ENCODE measurements at regions not wholly inside any gene's neighbourhood (a gene's known extent, or its start where the extent isn't known, plus 50 kb on each side); places are given as distances from the start of the nearest gene placed in this dataset.

DNA sequence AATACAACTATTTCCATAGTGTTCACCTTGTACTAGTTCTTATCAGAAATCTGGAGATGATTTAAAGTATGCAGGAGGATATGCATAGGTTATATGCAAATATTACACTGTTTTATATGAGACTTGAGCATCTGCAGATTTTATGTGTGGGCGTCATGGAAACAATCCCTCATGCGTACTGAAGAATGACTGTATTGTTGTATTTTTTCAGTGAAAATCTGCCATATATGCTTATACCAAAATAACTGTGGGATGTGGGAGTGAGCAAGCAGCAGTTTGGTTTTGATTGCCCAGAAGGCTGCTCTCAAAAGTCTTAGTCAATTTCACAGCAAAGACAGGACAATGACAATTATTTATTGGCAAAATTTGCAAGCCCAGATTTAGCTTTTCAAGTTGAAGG is 238.8 kb upstream of the PCDH20 start:
- TF ChIP-seq EGR1 (IDR thresholded peaks at IDR 0.05) = no peak
- TF ChIP-seq, protein P1, sequence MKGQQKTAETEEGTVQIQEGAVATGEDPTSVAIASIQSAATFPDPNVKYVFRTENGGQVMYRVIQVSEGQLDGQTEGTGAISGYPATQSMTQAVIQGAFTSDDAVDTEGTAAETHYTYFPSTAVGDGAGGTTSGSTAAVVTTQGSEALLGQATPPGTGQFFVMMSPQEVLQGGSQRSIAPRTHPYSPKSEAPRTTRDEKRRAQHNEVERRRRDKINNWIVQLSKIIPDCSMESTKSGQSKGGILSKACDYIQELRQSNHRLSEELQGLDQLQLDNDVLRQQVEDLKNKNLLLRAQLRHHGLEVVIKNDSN (IDR thresholded peaks at IDR 0.05) = no peak
- no peak for TF ChIP-seq NFIC (IDR thresholded peaks at IDR 0.05)
- TF ChIP-seq, protein P2, sequence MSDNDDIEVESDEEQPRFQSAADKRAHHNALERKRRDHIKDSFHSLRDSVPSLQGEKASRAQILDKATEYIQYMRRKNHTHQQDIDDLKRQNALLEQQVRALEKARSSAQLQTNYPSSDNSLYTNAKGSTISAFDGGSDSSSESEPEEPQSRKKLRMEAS (IDR thresholded peaks at IDR 0.05) = no peak
- no peak for TF ChIP-seq CREB1 (IDR thresholded peaks at IDR 0.05; ENCODE audit: low read depth)
- TF ChIP-seq, protein P3, sequence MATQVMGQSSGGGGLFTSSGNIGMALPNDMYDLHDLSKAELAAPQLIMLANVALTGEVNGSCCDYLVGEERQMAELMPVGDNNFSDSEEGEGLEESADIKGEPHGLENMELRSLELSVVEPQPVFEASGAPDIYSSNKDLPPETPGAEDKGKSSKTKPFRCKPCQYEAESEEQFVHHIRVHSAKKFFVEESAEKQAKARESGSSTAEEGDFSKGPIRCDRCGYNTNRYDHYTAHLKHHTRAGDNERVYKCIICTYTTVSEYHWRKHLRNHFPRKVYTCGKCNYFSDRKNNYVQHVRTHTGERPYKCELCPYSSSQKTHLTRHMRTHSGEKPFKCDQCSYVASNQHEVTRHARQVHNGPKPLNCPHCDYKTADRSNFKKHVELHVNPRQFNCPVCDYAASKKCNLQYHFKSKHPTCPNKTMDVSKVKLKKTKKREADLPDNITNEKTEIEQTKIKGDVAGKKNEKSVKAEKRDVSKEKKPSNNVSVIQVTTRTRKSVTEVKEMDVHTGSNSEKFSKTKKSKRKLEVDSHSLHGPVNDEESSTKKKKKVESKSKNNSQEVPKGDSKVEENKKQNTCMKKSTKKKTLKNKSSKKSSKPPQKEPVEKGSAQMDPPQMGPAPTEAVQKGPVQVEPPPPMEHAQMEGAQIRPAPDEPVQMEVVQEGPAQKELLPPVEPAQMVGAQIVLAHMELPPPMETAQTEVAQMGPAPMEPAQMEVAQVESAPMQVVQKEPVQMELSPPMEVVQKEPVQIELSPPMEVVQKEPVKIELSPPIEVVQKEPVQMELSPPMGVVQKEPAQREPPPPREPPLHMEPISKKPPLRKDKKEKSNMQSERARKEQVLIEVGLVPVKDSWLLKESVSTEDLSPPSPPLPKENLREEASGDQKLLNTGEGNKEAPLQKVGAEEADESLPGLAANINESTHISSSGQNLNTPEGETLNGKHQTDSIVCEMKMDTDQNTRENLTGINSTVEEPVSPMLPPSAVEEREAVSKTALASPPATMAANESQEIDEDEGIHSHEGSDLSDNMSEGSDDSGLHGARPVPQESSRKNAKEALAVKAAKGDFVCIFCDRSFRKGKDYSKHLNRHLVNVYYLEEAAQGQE (IDR thresholded peaks at IDR 0.05; ENCODE audit: low read depth) = no peak
- no peak for TF ChIP-seq RAD21 (IDR thresholded peaks at IDR 0.05; ENCODE audit: low read depth)
- no peak for TF ChIP-seq CEBPB (IDR thresholded peaks at IDR 0.05)
- no peak for TF ChIP-seq TCF12 (IDR thresholded peaks at IDR 0.05; ENCODE audit: low read depth)
- TF ChIP-seq TAF1 (IDR thresholded peaks at IDR 0.05; ENCODE audit: low read depth) = no peak
- TF ChIP-seq FOXM1 (IDR thresholded peaks at IDR 0.05; ENCODE audit: borderline replicate concordance, low read depth) = no peak
- no peak for TF ChIP-seq YY1 (IDR thresholded peaks at IDR 0.05; ENCODE audit: low read depth)
- TF ChIP-seq TEAD4 (IDR thresholded peaks at IDR 0.05) = no peak

DNA sequence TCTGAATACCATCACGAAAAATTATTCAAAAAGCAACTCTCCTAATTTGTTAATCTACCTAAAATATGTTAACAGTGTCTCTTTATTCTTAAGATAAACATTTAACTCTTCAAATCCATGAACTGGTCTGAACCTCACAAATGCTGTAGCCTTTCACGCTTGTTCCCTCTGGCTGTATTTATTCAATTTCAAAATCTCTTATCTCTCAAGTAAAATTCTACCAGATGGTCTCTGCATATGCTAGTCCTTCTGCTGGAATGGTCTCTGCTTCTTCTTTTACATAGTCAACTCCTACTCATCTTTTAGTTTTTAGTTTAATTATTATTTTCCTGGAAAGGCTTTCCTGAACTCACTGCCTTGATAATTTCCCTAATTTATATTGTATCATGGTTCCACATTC is 232.9 kb upstream of the PCDH20 start:
- no peak for TF ChIP-seq FOXM1 (IDR thresholded peaks at IDR 0.05; ENCODE audit: borderline replicate concordance, low read depth)
- TF ChIP-seq RAD21 (IDR thresholded peaks at IDR 0.05; ENCODE audit: low read depth) = no peak

DNA sequence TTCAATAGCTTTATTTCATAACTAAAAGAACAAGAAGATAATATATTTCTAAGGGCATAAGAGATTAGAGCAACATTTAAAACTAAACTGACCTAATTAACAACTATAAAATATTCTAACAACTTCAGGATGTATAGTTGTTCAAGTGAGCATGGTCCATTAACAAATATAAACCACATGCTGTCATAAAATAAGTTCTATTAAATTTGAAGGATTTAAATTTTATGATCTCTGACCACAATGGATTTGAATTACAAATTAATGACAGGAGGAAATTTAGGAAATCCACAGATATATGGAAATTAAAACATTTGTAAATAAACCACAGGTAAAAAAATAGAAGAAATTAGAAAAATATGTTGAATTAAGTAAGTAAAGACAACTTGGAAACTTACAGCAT is 196.5 kb upstream of the PCDH20 start:
- TF ChIP-seq EP300 (IDR thresholded peaks at IDR 0.05; ENCODE audit: borderline replicate concordance) = no peak
- TF ChIP-seq RAD21 (IDR thresholded peaks at IDR 0.05; ENCODE audit: low read depth) = no peak
- TF ChIP-seq CEBPB (IDR thresholded peaks at IDR 0.05) = no peak
- no peak for TF ChIP-seq YY1 (IDR thresholded peaks at IDR 0.05; ENCODE audit: low read depth)
- TF ChIP-seq, protein P3 (IDR thresholded peaks at IDR 0.05; ENCODE audit: low read depth) = no peak

DNA sequence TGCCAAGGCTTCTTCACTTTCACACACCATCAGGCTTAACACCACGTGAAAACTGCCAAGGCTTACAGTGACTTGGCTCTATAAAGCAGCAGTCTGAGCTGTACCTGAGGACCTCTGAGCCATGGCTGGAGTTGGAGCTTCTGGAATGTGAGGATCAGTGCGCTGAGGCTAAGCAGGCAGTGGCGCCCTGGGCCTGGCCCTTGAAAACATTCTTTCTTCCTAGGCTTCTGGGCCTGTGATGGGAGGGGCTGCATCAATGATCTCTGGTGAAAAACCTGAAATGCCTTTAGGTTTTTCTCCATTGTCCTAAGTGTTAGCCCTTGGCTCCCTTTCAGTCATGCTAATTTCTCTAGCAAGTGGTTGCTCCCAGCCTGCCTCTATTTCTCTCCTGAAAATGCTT is 192.5 kb upstream of the PCDH20 start:
- TF ChIP-seq CREB1 (IDR thresholded peaks at IDR 0.05; ENCODE audit: low read depth) = no peak
- TF ChIP-seq RAD21 (IDR thresholded peaks at IDR 0.05; ENCODE audit: low read depth) = no peak
- TF ChIP-seq EGR1 (IDR thresholded peaks at IDR 0.05) = no peak
- TF ChIP-seq NFIC (IDR thresholded peaks at IDR 0.05) = no peak
- no peak for TF ChIP-seq FOXM1 (IDR thresholded peaks at IDR 0.05; ENCODE audit: borderline replicate concordance, low read depth)
- no peak for TF ChIP-seq TCF12 (IDR thresholded peaks at IDR 0.05; ENCODE audit: low read depth)
- no peak for TF ChIP-seq YY1 (IDR thresholded peaks at IDR 0.05; ENCODE audit: low read depth)
- no peak for TF ChIP-seq TAF1 (IDR thresholded peaks at IDR 0.05; ENCODE audit: low read depth)
- no peak for TF ChIP-seq EP300 (IDR thresholded peaks at IDR 0.05; ENCODE audit: borderline replicate concordance)
- TF ChIP-seq, protein P1 (IDR thresholded peaks at IDR 0.05) = no peak
- TF ChIP-seq TEAD4 (IDR thresholded peaks at IDR 0.05) = no peak

DNA sequence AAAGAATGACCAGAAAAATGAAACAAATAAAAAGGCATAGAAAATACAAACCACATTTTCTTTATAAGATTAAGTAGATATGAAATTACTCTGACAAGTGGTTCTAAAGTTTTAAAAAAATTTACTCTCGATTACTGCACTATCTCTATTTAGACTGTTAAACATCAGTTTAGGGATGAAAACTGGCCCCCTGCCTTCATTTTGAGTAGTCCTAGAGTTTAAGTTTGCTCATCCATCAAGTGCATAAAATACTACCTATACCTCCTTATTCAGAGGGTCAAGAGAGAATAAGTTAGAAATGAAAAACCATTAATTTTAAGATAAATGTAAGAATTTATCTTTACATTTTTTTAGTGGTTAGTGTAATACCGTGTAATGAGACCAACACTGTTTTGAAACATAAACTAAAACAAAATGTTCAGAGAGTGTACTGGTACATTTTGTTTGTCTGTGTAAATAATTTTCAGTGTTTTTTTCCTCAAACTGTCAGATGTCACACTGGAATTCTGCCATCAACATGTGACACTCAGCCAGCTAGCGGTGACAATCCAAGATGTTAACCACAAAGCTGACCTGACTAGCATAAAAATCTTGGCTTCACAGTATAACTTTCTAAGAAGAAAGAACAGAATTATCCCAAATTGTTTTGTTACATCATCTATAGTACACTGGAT is 184.8 kb upstream of the PCDH20 start:
- TF ChIP-seq EGR1 (IDR thresholded peaks at IDR 0.05) = no peak
- TF ChIP-seq FOXM1 (IDR thresholded peaks at IDR 0.05; ENCODE audit: borderline replicate concordance, low read depth) = no peak
- no peak for TF ChIP-seq NFIC (IDR thresholded peaks at IDR 0.05)
- no peak for TF ChIP-seq CEBPB (IDR thresholded peaks at IDR 0.05)
- TF ChIP-seq CREB1 (IDR thresholded peaks at IDR 0.05; ENCODE audit: low read depth) = no peak
- no peak for TF ChIP-seq RAD21 (IDR thresholded peaks at IDR 0.05; ENCODE audit: low read depth)
- TF ChIP-seq, protein P3 (IDR thresholded peaks at IDR 0.05; ENCODE audit: low read depth) = no peak
- no peak for TF ChIP-seq EP300 (IDR thresholded peaks at IDR 0.05; ENCODE audit: borderline replicate concordance)
- TF ChIP-seq, protein P2 (IDR thresholded peaks at IDR 0.05) = no peak
- TF ChIP-seq TEAD4 (IDR thresholded peaks at IDR 0.05) = no peak
- TF ChIP-seq ZBTB7A (IDR thresholded peaks at IDR 0.05; ENCODE audit: low read depth) = no peak
- TF ChIP-seq, protein P1 (IDR thresholded peaks at IDR 0.05) = no peak
